ENCODE measurements at regions not wholly inside any gene's neighbourhood (a gene's known extent, or its start where the extent isn't known, plus 50 kb on each side); places are given as distances from the start of the nearest gene placed in this dataset.

DNA sequence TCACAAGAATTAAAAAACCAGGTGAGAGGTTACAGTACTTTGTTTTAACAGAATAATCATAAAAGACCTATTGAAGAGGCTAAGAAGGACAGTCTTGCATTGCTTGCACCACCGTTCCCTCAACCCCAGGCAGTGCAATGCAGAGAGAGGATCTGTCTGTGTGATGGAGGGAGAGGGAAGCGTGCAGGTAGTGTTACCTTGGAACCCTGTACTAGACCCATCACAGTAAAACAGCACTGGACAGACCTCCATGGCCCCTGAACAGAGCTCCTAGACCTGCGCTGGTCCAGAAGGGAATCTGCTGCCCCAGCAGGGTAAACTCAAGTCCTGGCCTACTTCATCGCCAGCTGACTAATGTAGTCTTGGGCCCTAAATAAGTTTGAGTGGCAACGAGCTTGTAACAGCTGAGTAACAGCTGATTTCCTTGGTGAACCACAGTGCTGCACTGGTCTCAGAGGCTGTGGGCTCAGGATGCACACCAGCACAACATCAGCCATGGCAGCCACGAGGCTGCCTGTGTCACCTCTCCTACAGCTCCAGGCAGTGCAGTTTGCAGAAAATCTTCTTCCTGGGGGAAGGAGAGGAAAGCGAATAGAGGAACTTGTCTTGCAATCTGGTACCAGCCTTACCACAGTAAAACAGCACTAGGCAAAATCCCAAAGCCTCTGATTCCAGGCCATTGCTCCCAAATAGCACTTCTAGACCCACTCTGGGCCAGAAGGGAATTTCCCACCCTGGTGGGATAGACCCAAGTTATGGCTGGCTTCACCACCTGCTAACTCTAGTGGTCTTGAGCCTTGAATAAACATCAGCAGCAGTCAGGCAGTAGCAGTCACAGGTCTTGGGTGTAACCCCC, 417.2 kb downstream of the CDH7 start:
- H3K4me3 ChIP-seq, result no peak overlapping the region
- no peaks in the 10 kb centered on the region for H3K4me1 ChIP-seq
- no peaks in the 10 kb centered on the region for H3K36me3 ChIP-seq
- no peak for DNase-seq
- TF ChIP-seq, protein P1, sequence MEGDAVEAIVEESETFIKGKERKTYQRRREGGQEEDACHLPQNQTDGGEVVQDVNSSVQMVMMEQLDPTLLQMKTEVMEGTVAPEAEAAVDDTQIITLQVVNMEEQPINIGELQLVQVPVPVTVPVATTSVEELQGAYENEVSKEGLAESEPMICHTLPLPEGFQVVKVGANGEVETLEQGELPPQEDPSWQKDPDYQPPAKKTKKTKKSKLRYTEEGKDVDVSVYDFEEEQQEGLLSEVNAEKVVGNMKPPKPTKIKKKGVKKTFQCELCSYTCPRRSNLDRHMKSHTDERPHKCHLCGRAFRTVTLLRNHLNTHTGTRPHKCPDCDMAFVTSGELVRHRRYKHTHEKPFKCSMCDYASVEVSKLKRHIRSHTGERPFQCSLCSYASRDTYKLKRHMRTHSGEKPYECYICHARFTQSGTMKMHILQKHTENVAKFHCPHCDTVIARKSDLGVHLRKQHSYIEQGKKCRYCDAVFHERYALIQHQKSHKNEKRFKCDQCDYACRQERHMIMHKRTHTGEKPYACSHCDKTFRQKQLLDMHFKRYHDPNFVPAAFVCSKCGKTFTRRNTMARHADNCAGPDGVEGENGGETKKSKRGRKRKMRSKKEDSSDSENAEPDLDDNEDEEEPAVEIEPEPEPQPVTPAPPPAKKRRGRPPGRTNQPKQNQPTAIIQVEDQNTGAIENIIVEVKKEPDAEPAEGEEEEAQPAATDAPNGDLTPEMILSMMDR (IDR thresholded peaks at IDR 0.05), result no peak
- TF ChIP-seq POLR2A (IDR thresholded peaks at IDR 0.05), result no peak
- no peaks in the 10 kb centered on the region for H3K27me3 ChIP-seq
- H3K9me3 ChIP-seq, result no peaks in the 10 kb centered on the region
- no peak overlapping the region for H3K27ac ChIP-seq

DNA sequence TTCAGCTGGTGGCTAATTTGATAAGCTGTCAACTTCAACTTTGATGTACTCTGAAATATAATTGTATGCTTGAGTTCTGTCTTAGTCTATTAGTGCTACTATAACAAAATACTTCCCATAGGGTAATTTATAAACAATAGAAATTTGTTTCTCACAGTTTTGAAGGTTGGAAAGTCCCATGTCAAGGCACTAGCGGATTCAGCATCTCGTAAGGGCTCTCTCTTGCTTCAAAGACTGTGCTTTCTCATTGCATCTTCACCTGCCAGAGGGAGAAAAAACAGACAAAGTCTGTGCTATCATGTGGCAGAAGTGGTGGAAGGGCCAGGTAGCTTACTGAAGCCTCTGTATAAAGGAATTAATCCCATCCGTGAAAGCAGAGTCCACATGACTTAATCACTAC, 409.2 kb downstream of the CDH7 start:
- no peak for DNase-seq
- H3K27ac ChIP-seq, result no peak overlapping the region
- TF ChIP-seq, protein P1 (IDR thresholded peaks at IDR 0.05), result no peak
- no peak for TF ChIP-seq POLR2A (IDR thresholded peaks at IDR 0.05)

DNA sequence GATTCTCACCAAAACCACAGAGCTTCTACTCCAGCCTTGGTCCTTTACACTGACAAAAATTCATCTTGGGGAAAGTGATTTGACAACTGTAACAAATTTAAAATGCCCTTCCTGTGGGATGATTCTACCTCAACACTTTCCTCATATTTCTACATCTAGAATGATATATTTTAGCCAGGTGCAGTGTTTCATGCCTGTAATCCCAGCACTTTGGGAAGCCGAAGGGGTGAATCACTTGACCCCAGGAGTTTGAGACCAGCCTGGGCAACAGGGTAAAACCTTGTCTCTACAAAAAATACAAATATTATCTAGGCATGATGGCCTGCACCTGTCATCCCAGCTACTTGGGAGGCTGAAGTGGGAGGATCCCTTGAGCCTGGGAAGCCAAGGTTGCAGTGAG, 408.6 kb downstream of the CDH7 start:
- TF ChIP-seq POLR2A (IDR thresholded peaks at IDR 0.05), result no peak
- TF ChIP-seq, protein P1 (IDR thresholded peaks at IDR 0.05), result no peak
- H3K4me3 ChIP-seq, result no peak overlapping the region
- no peak for DNase-seq
- no peak overlapping the region for H3K27ac ChIP-seq
- H3K27me3 ChIP-seq, result no peaks in the 10 kb centered on the region
- H3K9me3 ChIP-seq, result no peaks in the 10 kb centered on the region
- no peaks in the 10 kb centered on the region for H3K36me3 ChIP-seq
- H3K4me1 ChIP-seq, result no peaks in the 10 kb centered on the region

More for the DNA sequence above, 409.2 kb downstream of the CDH7 start:
- Histone ChIP-seq H3K27me3 (no peaks in the 10 kb centered on the region), H3K4me1 (no peaks in the 10 kb centered on the region), H3K4me3 (no peak overlapping the region), H3K36me3 (no peaks in the 10 kb centered on the region), H3K9me3 (no peaks in the 10 kb centered on the region)

DNA sequence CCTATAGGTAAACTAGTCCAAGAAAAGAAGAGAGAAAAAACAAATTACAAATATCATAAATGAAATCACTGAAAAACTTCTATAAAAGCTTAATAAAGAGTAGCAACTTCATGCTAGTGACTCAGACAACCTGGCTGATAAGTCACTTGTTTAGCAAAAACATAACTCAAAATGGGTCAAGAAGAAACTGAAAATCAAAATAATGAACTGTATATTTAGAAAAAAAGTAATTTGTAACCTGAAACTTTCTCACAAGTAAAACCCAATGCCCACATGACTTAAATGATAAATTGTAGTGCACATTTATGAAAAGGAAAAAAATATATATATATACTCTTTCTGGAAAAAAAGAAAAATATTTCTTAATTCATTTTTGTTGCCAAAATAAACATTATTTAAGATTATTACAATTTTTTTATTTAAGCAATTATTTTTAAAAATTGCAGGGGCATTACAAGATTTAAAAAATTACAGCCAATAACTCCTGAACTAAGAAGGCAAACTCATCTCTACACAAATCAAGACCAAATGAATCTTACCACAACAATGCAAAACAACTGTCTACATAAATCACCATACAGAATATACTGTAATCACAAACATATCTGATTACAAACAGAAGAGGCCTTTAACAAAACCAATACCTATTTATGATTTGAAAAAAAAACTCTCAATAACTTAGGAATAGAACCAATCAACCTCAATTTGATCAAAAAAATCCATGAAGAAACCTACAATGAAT, 406.3 kb downstream of the CDH7 start:
- no peak for DNase-seq
- H3K9me3 ChIP-seq, result no peaks in the 10 kb centered on the region
- no peaks in the 10 kb centered on the region for H3K4me1 ChIP-seq
- H3K4me3 ChIP-seq, result no peak overlapping the region
- no peaks in the 10 kb centered on the region for H3K36me3 ChIP-seq
- H3K27ac ChIP-seq, result no peak overlapping the region
- TF ChIP-seq, protein P1 (IDR thresholded peaks at IDR 0.05), result no peak
- TF ChIP-seq POLR2A (IDR thresholded peaks at IDR 0.05), result no peak
- H3K27me3 ChIP-seq, result no peaks in the 10 kb centered on the region

DNA sequence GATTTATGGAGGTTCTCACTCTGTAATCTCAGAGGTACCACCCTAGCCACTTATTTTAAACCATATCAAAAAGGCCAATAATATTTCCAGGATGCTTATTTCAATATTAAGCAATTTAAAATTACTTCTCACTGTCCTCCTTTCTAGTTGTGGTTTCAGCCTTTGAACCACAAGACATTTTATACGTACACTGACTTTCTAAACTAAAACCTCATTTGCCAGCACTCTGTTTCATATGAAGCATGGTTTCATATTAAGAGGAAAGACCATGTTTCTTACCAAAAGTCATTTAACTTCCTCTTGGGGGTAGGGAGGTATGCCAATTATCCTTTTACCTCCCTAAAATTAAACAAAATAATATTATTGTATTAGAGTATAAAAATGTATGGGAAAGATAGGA, 399.8 kb downstream of the CDH7 start:
- DNase-seq, result no peak
- Histone ChIP-seq H3K36me3 (no peaks in the 10 kb centered on the region), H3K9me3 (no peaks in the 10 kb centered on the region), H3K27me3 (no peaks in the 10 kb centered on the region), H3K4me3 (no peak overlapping the region), H3K4me1 (no peaks in the 10 kb centered on the region), H3K27ac (no peak overlapping the region)
- TF ChIP-seq, protein P1 (IDR thresholded peaks at IDR 0.05), result no peak
- TF ChIP-seq POLR2A (IDR thresholded peaks at IDR 0.05), result no peak
